ENCODE measurements at regions not wholly inside any gene's neighbourhood (a gene's known extent, or its start where the extent isn't known, plus 50 kb on each side); places are given as distances from the start of the nearest gene placed in this dataset.
A peak's percentile ranks its signal among the peaks of the same experiment; 100 is the strongest.

DNA sequence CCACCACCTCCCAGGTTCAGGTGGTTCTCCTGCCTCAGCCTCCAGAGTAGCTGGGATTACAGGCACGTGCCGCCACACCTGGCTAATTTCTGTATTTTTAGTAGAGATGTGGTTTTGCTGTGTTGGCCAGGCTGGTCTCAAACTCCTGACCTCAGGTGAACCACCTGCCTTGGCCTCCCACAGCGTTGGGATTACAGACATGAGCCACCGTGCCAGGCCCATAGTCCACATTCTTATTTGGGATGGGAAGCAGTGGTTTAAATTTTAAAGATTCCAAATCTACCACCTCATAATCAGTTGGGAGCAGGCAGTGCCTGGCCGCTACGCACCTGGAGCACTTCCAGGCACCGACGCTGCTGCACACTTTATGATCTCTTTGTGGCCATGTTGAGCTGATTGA is 160.6 kb upstream of the SOX1 start:
- TF ChIP-seq, protein P1, sequence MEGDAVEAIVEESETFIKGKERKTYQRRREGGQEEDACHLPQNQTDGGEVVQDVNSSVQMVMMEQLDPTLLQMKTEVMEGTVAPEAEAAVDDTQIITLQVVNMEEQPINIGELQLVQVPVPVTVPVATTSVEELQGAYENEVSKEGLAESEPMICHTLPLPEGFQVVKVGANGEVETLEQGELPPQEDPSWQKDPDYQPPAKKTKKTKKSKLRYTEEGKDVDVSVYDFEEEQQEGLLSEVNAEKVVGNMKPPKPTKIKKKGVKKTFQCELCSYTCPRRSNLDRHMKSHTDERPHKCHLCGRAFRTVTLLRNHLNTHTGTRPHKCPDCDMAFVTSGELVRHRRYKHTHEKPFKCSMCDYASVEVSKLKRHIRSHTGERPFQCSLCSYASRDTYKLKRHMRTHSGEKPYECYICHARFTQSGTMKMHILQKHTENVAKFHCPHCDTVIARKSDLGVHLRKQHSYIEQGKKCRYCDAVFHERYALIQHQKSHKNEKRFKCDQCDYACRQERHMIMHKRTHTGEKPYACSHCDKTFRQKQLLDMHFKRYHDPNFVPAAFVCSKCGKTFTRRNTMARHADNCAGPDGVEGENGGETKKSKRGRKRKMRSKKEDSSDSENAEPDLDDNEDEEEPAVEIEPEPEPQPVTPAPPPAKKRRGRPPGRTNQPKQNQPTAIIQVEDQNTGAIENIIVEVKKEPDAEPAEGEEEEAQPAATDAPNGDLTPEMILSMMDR (IDR thresholded peaks at IDR 0.05) = no peak
- no peak overlapping the region for H3K4me3 Mint-ChIP-seq (ENCODE audit: unreplicated experiment)
- H3K27me3 Mint-ChIP-seq (ENCODE audit: unreplicated experiment) = no peaks in the 10 kb centered on the region
- no peaks in the 10 kb centered on the region for H3K4me1 Mint-ChIP-seq (ENCODE audit: unreplicated experiment)
- DNase-seq (ENCODE audit: extremely low spot score, unreplicated experiment) = peak; percentile 27
- no peak overlapping the region for H3K27ac Mint-ChIP-seq (ENCODE audit: unreplicated experiment)
- H3K9me3 Mint-ChIP-seq (ENCODE audit: unreplicated experiment) = peaks cover 17% of the 10 kb centered on the region
- H3K36me3 Mint-ChIP-seq (ENCODE audit: unreplicated experiment) = no peaks in the 10 kb centered on the region

DNA sequence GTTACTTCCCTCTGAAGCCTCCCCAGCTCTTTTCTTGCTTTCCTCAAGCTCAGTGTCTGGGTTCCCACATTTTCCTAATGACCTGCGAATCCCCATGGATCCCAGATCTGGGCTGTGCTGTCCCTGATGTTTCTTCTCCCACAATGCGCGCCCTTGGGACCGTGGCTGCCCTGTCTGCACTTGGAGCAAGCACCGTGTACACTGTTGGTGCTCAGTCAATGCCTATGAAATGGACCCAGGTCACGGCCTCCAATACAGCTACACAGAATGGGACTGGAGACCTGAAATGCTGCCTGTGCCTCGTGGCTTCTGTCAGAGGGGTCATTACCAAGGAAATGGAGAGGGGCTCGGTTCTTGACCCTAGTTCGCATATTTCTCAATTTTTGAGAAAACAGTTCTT is 160.1 kb upstream of the SOX1 start:
- H3K27ac Mint-ChIP-seq (ENCODE audit: unreplicated experiment) = no peak overlapping the region
- no peaks in the 10 kb centered on the region for H3K36me3 Mint-ChIP-seq (ENCODE audit: unreplicated experiment)
- no peak overlapping the region for H3K4me3 Mint-ChIP-seq (ENCODE audit: unreplicated experiment)
- H3K4me1 Mint-ChIP-seq (ENCODE audit: unreplicated experiment) = no peaks in the 10 kb centered on the region
- no peaks in the 10 kb centered on the region for H3K27me3 Mint-ChIP-seq (ENCODE audit: unreplicated experiment)
- DNase-seq (ENCODE audit: extremely low spot score, unreplicated experiment) = peak; percentile 79
- TF ChIP-seq, protein P1 (IDR thresholded peaks at IDR 0.05) = no peak
- peaks cover 17% of the 10 kb centered on the region for H3K9me3 Mint-ChIP-seq (ENCODE audit: unreplicated experiment)

DNA sequence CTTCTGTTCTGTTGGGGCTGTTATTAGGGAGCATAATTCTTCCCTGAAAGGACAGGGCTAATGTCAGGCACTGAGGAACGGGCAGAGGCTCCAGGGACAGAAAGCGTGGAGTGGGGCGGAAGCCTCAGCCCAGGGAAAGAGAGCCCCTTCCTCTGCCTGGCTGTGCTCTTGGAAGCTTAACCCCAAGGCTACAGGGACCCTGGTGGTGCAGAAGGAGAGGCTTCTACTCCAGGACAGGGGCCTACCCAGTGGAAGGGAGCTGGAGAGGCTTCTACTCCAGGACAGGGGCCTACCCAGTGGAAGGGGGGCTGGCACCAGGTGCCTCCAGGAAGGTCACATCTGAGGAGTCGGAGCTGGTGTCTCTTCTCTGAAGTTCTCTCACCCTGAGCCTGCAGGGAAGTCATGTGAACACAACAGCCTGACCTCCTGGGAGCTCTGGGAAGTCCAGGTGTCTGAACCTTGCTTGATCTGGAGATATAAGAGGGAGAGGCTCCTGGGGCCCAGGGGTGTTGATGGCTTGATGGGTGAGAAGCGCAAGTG is 159.5 kb upstream of the SOX1 start:
- Mint-ChIP-seq H3K27me3 (ENCODE audit: unreplicated experiment) (no peaks in the 10 kb centered on the region), H3K4me1 (ENCODE audit: unreplicated experiment) (no peaks in the 10 kb centered on the region), H3K36me3 (ENCODE audit: unreplicated experiment) (no peaks in the 10 kb centered on the region), H3K9me3 (ENCODE audit: unreplicated experiment) (peaks cover 17% of the 10 kb centered on the region), H3K27ac (ENCODE audit: unreplicated experiment) (no peak overlapping the region), H3K4me3 (ENCODE audit: unreplicated experiment) (no peak overlapping the region)
- DNase-seq (ENCODE audit: extremely low spot score, unreplicated experiment) = peak; percentile 69
- TF ChIP-seq, protein P1 (IDR thresholded peaks at IDR 0.05) = no peak

GRCh38 chr13:111908361-111908760 is 158.6 kb upstream of the SOX1 start:
- Mint-ChIP-seq H3K4me3 (ENCODE audit: unreplicated experiment) (no peak overlapping the region), H3K4me1 (ENCODE audit: unreplicated experiment) (no peaks in the 10 kb centered on the region), H3K27ac (ENCODE audit: unreplicated experiment) (no peak overlapping the region), H3K9me3 (ENCODE audit: unreplicated experiment) (peaks cover 17% of the 10 kb centered on the region), H3K36me3 (ENCODE audit: unreplicated experiment) (no peaks in the 10 kb centered on the region), H3K27me3 (ENCODE audit: unreplicated experiment) (no peaks in the 10 kb centered on the region)
- TF ChIP-seq, protein P1 (IDR thresholded peaks at IDR 0.05) = no peak
- DNase-seq (ENCODE audit: extremely low spot score, unreplicated experiment) = peak; percentile 80

DNA sequence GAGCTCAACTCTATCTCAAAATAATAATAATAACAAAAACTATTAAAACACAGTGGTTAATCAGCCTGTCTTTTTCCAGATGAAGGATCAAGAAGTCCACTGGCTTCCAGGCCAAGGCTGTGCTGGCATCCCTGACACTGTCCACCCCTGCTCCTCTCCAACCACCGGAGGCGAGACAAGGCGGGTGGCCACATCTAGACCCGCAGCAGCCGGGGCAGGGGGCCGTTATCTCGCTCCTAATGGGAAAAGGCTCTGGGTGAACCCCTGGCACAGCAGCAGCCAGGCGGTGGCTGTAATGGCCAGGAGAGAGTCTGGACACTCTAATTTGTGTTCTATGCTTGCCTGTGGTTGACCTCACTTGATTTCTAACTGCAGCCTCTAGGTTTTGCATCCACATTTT is 158.0 kb upstream of the SOX1 start:
- TF ChIP-seq, protein P1 (IDR thresholded peaks at IDR 0.05) = no peak
- DNase-seq (ENCODE audit: extremely low spot score, unreplicated experiment) = peak; percentile 76
- Mint-ChIP-seq H3K27ac (ENCODE audit: unreplicated experiment) (no peak overlapping the region), H3K4me3 (ENCODE audit: unreplicated experiment) (no peak overlapping the region), H3K36me3 (ENCODE audit: unreplicated experiment) (no peaks in the 10 kb centered on the region), H3K4me1 (ENCODE audit: unreplicated experiment) (no peaks in the 10 kb centered on the region), H3K9me3 (ENCODE audit: unreplicated experiment) (peaks cover 12% of the 10 kb centered on the region), H3K27me3 (ENCODE audit: unreplicated experiment) (no peaks in the 10 kb centered on the region)

All from osteocyte (in vitro differentiated cells).